Posterior vena cava (tissue), 2 donors: ENCODE measurements at regions not wholly inside any gene's neighbourhood (a gene's known extent, or its start where the extent isn't known, plus 50 kb on each side); places are given as distances from the start of the nearest gene placed in this dataset.

Source experiments
- DNase-seq: peaks from one replicate; pipeline ENCODE4 v3.0.0-alpha.2; 2020; ENCODE audit warnings: low spot score
- intact Hi-C, 2 donors: fragments of 100-400 bp; cut with DNase I; formaldehyde crosslinking; loops; one replicate each; pipeline versions ENCODE4 v1.14.1 to v1.14.2; 2022 to 2023
- donor health status: DM: yes; HTN: yes; CAD: no.
- donor health status: DM: yes; HTN: yes; CAD: no.

DNA sequence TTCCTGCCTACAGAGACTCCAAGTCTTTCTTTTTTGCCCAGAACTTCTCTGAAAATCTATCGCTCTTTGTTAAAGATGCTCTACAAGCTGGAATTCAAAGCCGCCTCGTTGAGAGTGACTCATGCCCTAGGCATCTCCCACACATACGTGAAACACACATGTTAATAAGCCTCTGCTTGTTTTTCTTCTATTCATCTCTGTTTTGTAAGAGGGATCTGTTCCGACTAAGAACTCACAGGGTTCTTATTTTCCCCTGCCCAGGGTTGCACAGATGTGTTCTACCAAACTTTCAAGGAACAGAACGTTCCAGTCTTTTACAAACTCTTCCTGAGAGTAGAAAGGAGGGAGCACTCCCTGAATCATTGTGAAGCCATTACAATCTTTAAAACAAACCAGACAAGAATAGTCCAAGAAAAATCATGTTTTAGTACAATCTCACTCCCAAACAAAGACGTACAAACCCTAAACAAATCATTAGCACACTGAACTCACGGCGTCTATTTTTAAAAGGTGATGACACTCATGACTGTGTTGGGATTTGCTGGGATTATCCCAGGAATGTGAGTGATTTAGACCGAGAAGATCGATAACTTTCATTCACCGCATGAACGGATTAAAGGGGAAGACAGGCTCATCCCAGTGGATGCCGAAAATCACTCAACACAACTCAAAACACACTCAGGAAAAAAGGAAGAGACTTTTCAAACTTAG, 55.3 kb upstream of the INPP5A start:
- intact Hi-C loops = no loop called here
- no peak for DNase-seq

DNA sequence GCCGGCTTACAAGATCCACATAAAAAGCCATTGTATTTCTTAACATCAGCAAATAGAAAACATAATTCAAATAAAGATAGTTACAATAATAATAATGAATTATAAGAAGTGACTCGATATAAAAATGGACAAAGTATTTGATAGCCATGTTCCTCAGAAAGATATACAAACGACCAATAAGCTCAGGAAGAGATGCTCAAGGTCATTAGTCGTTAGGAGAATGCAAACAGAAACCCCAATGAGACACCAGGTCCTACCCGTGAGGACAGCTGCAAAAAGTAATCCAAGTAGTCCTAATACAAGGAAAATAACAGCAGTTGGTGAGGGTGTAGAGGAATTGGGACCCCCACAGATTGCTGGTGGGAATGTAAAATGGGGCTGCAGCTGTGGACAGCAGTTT, 54.2 kb upstream of the INPP5A start:
- DNase-seq = no peak
- intact Hi-C loops = no loop called here

DNA sequence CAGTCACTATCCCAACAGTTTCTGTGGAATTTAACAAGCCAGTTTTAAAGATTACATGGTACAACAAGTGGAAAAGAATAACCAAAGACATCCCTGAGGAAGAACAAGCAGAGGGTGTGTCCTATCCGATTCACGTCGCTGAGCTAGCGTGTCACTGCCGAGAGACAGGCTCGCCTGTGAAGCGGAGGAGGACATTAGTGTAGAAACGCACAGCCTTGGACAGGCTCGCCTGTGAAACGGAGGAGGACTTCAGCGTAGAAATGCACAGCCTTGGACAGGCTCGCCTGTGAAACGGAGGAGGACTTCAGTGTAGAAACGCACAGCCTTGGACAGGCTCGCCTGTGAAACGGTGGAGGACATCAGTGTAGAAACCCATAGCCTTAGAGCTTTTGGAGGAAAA, 52.7 kb upstream of the INPP5A start:
- DNase-seq = no peak
- intact Hi-C loops = no loop called here

DNA sequence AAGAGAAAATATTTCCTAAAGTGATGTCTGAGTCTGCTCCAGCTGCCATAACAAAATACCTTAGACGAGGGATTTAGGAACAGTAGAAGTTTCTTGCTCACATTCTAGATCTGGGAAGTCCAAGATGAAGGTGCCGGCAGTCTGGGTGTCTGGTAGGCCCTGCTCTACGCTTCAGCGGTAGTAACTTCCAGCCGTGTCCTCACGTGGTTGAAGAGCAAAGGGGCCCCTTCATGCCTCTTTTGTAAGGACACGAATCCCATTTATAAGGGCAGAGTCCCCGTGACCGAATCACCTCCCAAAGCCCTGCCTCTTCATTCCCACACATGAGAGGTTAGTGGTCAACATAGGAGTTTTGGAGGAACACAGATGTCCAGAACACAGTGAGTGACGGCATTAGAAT, 52.2 kb upstream of the INPP5A start:
- no peak for DNase-seq
- intact Hi-C loops = no loop called here

DNA sequence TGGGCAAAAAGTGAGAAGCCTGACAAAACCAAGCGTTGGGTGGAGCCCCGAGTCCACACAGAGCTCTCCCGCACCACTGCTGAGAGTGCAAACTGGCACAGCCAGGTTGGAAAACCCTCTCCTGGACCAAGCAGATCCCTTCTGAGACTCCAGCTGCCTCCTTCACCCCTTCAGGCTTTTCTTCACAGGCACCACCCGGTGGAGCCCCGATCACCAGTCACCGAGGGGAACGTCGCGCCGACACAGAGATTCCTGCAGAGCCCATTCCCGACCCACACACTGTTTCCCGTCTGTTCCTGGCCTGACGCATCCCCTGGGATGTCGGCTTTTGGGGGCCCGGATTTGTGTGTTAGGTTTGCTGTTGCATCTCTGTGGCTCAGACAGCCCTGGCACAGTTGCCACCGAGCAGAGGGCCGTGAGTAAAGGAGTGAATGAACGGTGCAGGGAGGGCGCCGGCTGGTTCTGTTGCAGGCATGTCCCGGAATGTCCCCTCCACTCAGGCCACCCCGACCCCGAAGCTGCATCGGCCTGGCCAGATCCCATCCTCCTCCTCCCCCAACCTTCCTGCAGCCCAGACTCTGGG, 51.0 kb upstream of the INPP5A start:
- DNase-seq = peak; percentile 75
- intact Hi-C loops = loop anchor here in 1 of 2 donors (1.0 kb wide), 1 partner anchor 41 kb away; no protein-coding TSS in a partner anchor

DNA sequence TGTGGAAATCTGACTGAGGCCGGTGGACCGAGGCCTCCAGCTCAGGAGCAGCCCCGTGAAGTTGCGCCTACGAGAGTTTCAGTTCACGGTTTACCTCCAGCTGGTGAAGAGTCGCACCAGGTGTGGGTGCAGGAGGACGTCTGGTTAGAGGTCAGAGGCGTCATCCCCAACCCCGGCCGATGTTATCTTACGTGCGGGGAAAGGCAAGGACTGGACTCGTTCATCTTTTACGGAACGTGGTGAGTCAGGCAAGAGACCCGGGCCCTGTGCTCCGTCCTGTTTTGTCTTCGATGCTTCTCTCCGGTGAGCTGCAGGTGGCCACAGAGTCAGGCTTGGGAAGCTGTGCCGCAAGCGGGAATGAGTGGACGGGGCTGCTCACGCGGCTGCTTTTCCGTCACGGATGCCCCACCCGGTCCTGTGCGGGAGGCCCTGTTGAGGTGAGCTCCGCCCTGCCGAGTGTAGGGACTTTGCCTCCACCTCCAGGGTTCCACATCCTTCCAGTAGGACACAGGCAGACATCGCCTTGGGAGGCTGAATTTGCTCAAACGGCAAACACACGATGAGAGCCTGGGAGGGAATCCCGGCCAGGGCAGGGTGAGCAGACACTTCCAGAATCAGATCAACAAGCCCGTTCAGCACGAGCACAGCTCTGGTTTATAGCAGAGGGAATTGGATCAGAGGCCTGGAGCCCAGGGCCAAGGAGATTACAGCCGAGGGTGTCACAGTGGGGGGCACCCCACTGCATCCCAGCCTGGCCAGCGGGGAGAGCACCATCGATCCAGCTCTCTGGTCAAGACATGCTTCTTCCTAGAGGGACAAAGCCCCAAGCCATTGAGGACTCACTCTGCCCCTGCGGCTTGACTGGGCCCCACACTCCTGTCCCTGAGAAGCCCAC, 50.1 kb upstream of the INPP5A start:
- intact Hi-C loops = loop anchor here in 1 of 2 donors (1.0 kb wide), 1 partner anchor 42 kb away; no protein-coding TSS in a partner anchor
- peak; percentile 76 for DNase-seq
